Psoas muscle (tissue), 7 donors: ENCODE measurements at regions not wholly inside any gene's neighbourhood (a gene's known extent, or its start where the extent isn't known, plus 50 kb on each side); places are given as distances from the start of the nearest gene placed in this dataset.

ENCODE experiments used
- ATAC-seq, 4 donors: fragments of 200-7000 bp; cut with Tn5 transposase; one replicate each; pipeline ENCODE4 v1.9.1; 2020; ENCODE audit warnings: moderate library complexity in 3 of 4, mild to moderate bottlenecking in 2 of 4
- DNase-seq, 2 donors: peaks; one replicate each; pipeline ENCODE4 v3.0.0-alpha.2; 2020
- H3K27ac ChIP-seq: fragments of 200-600 bp; one replicate; pipeline ENCODE4 v1.8.0; 2022
- H3K27me3 ChIP-seq, 3 donors: fragments of 200-600 bp in 1 of 3; one replicate each; pipeline versions ENCODE4 v1.6.1 to v1.8.0; 2013 to 2022; ENCODE audit warnings: low read length in 2 of 3, mild to moderate bottlenecking in 2 of 3, moderate library complexity in 1 of 3; ENCODE audit not compliant: insufficient read depth in 3 of 3
- H3K36me3 ChIP-seq, 2 donors: fragments of 200-600 bp in 1 of 2; one replicate each; pipeline versions ENCODE4 v1.6.1 to v1.8.0; 2013 to 2022; ENCODE audit warnings: low read depth in 1 of 2, mild to moderate bottlenecking in 1 of 2, moderate library complexity in 1 of 2; ENCODE audit not compliant: insufficient read depth in 1 of 2
- H3K4me1 ChIP-seq: fragments of 200-600 bp; one replicate; pipeline ENCODE4 v1.8.0; 2022
- H3K4me3 ChIP-seq: fragments of 200-600 bp; one replicate; pipeline ENCODE4 v1.8.0; 2022; ENCODE audit warnings: mild to moderate bottlenecking
- H3K9me3 ChIP-seq: fragments of 200-600 bp; one replicate; pipeline ENCODE4 v1.8.0; 2022
- WGBS, 3 donors: extraction: QIAGEN DNeasy Blood & Tissue Kit; methylation state at CpG; one replicate each; pipeline versions ENCODE4 v1.1.6 to v1.1.7; 2013; 5-methylcytosine and 5-hydroxymethylcytosine counted together
- intact Hi-C, 2 donors: fragments of 100-400 bp; cut with DNase I; formaldehyde crosslinking; loops; one replicate each; pipeline versions ENCODE4 v1.11.0 to v1.14.2; 2022
- TF ChIP-seq, protein P1 (sequence below): fragments of 200-600 bp; IDR thresholded peaks from one replicate; pipeline ENCODE4 v1.8.0; 2022; ENCODE audit warnings: antibody characterized with exemption
- donor health status: healthy with polysubstance abuse.
- donor health status: DM: no; HTN: no; CAD: no; lungs with moderate emphysema.
- donor health status: Bipolar disorder and iron deficiency.
- donor health status: healthy.
- donor health status: DM: yes; HTN: yes; CAD: no.
- donor health status: DM: no; HTN: no; CAD: no.
- donor health status: DM: yes; HTN: yes; CAD: no.

DNA sequence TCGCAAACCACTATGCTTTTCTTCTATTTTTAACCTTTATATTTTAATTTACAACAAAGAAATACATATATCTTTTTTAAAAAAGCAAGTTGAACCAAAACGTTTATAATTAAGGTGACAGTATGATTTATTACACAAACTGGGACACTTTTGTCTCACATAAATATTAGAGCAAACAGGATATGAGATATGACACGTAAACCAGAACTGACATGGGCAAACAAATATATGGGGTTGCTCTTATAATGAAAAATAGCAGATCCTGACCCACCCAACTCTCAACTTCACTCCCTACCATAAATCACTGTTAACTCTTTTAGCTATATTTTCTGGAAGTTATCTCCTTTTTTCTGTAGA is 177.0 kb upstream of the EDNRA start:
- no peaks in the 10 kb centered on the region for H3K9me3 ChIP-seq
- ATAC-seq = no peak
- H3K27ac ChIP-seq = no peak overlapping the region
- no peaks in the 10 kb centered on the region for H3K36me3 ChIP-seq
- TF ChIP-seq, protein P1, sequence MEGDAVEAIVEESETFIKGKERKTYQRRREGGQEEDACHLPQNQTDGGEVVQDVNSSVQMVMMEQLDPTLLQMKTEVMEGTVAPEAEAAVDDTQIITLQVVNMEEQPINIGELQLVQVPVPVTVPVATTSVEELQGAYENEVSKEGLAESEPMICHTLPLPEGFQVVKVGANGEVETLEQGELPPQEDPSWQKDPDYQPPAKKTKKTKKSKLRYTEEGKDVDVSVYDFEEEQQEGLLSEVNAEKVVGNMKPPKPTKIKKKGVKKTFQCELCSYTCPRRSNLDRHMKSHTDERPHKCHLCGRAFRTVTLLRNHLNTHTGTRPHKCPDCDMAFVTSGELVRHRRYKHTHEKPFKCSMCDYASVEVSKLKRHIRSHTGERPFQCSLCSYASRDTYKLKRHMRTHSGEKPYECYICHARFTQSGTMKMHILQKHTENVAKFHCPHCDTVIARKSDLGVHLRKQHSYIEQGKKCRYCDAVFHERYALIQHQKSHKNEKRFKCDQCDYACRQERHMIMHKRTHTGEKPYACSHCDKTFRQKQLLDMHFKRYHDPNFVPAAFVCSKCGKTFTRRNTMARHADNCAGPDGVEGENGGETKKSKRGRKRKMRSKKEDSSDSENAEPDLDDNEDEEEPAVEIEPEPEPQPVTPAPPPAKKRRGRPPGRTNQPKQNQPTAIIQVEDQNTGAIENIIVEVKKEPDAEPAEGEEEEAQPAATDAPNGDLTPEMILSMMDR = no peak
- DNase-seq = no peak
- H3K4me1 ChIP-seq = no peaks in the 10 kb centered on the region
- 22 to 25% (median 25%) methylated on average over 3 of the region's 3 CpGs for WGBS, 3 donors
- intact Hi-C loops = no loop called here
- no peak overlapping the region for H3K4me3 ChIP-seq
- no peaks in the 10 kb centered on the region for H3K27me3 ChIP-seq

DNA sequence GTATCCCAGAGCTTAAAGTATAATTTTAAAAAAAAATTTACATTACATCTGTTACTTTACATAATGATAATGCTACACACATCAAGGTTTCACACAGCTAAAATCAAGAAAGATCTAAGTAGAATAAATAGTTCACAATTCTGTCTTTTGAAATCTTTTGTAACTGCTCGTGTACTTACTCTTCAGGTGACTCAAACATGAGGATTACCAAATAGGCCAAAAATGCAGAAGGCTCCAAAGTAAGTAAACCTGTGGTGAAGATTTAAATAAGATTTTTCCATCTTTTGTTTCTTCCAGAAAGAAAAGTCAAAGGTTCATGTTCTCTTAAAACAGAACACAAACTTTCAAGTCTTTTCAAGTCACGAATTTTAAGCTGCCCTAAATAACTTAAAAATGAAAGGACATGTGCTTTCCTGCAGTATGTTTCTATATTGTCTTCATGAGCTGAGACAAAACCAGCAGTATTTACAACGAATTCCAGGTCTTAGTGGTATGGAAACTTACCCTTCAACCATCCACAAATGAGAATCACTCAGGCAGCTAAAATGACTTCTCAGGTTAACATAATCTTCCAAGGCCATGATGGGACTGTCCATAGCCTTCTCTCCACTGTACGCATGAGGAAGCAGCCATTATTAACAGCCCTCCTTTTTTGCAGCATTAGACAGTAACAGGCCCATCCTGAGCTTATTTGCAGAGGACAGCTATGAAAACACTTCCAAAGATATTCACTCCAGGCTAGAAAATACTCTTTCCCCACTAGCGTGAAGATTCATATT is 172.8 kb upstream of the EDNRA start:
- ATAC-seq (no peak), DNase-seq (no peak)
- intact Hi-C loops = no loop called here

DNA sequence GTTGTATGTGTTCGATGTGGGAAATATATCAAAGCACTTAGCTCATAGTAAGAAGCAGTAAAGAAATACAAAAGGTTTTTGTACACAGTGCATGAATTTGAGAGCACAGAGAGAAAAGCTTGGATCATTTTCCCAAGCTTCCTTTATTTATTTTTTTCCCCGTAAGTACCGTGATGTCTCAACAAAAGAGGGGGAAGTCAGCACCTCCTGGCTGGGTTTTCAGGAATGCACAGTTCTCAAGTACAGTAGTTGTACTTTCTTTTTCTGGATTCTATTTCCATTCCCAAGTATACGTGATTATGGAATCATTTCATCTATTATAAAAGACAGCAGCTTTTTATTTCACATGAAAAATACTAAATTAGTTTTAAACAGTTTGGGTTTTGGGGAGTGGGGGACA is 171.5 kb upstream of the EDNRA start:
- DNase-seq (no peak), ATAC-seq (no peak)
- intact Hi-C loops = no loop called here
- TF ChIP-seq, protein P1 = no peak
- Histone ChIP-seq H3K27me3 (no peaks in the 10 kb centered on the region), H3K36me3 (no peaks in the 10 kb centered on the region), H3K4me3 (no peak overlapping the region), H3K9me3 (no peaks in the 10 kb centered on the region), H3K27ac (no peak overlapping the region), H3K4me1 (no peaks in the 10 kb centered on the region)
- WGBS, 3 donors = 42 to 50% (median 47%) methylated on average over 4 of the region's 4 CpGs

More for the DNA sequence above, 172.8 kb upstream of the EDNRA start:
- TF ChIP-seq, protein P1 = no peak
- no peak overlapping the region for H3K4me3 ChIP-seq
- no peaks in the 10 kb centered on the region for H3K9me3 ChIP-seq
- no peak overlapping the region for H3K27ac ChIP-seq
- H3K27me3 ChIP-seq = no peaks in the 10 kb centered on the region
- H3K36me3 ChIP-seq = no peaks in the 10 kb centered on the region
- H3K4me1 ChIP-seq = no peaks in the 10 kb centered on the region
- 62 to 73% (median 72%) methylated on average over 5 of the region's 5 CpGs for WGBS, 3 donors

- Histone ChIP-seq H3K9me3 (no peaks in the 10 kb centered on the region), H3K27me3 (no peaks in the 10 kb centered on the region), H3K36me3 (no peaks in the 10 kb centered on the region), H3K27ac (no peak overlapping the region), H3K4me3 (no peak overlapping the region), H3K4me1 (no peaks in the 10 kb centered on the region)
- TF ChIP-seq, protein P1 = no peak
- ATAC-seq = no peak
- no peak for DNase-seq
- intact Hi-C loops = no loop called here
- WGBS, 3 donors = 56 to 60% (median 58%) methylated on average over 4 of the region's 4 CpGs
Observed at GRCh38 chr4:147310312-147310711, 170.6 kb upstream of the EDNRA start.

DNA sequence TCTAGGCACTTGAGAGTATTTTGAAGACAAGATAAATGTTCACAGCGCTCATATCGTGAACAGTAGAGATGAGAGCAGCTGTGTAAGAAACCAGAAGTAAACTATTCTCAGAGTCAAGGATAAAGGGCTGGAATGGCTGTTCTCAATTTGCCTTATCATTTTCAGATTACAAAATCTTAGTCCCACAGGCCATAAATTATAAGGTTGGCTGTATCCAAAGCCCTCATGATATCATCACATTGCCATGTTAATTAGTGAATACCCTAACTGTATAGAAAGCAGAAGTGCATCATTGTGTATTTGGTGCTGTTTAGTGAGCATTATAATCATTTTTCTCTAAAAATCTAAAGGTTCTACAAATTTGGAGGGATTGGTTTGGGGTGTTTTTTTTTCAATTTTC is 168.9 kb upstream of the EDNRA start:
- Histone ChIP-seq H3K27ac (no peak overlapping the region), H3K36me3 (no peaks in the 10 kb centered on the region), H3K27me3 (peaks cover 0 to 2% (median 0%) of the 10 kb centered on the region in 3 donors), H3K4me3 (no peak overlapping the region), H3K9me3 (no peaks in the 10 kb centered on the region), H3K4me1 (no peaks in the 10 kb centered on the region)
- TF ChIP-seq, protein P1 = no peak
- 80 to 83% (median 82%) methylated on average over 2 of the region's 2 CpGs for WGBS, 3 donors
- no peak for DNase-seq
- intact Hi-C loops = no loop called here
- no peak for ATAC-seq
